ENCODE measurements at regions not wholly inside any gene's neighbourhood (a gene's known extent, or its start where the extent isn't known, plus 50 kb on each side); places are given as distances from the start of the nearest gene placed in this dataset.

- no peak for TF ChIP-seq ZFX (CRISPR knock-in tag; IDR thresholded peaks at IDR 0.05; ENCODE audit: low read depth)
- TF ChIP-seq ZNF574 (CRISPR knock-in tag; IDR thresholded peaks at IDR 0.05), result no peak
- TF ChIP-seq RFX5 (IDR thresholded peaks at IDR 0.05; ENCODE audit: low read depth, low read length), result no peak
- no peak for TF ChIP-seq KDM5B (CRISPR knock-in tag; IDR thresholded peaks at IDR 0.05; ENCODE audit: borderline replicate concordance)
These were observed 173.1 kb downstream of the FOXA2 start for GRCh38 chr20:22411286-22411626.

Data from HepG2 (cell line).